Endothelial cell of umbilical vein (primary cell): ENCODE measurements at regions not wholly inside any gene's neighbourhood (a gene's known extent, or its start where the extent isn't known, plus 50 kb on each side); places are given as distances from the start of the nearest gene placed in this dataset.

ENCODE experiments used
- BruUV-seq: library from RNA; stranded (reverse); fragments of 400-500 nt; replicated peaks from 2 replicates; lab custom pipeline; 2021; lab: Mats Ljungman, UMichigan
- CTCF ChIA-PET: fragments of 300-600, 350-600 bp; sonication (Branson Sonifier 250); formaldehyde crosslinking; loops from one replicate; lab custom pipeline; 2021; ENCODE audit warnings: antibody characterized with exemption, inconsistent platforms; lab: Charles Lee
- POLR2A ChIA-PET: fragments of 300-600, 350-600 bp; sonication (Branson Sonifier 250); formaldehyde crosslinking; loops from one replicate; lab custom pipeline; 2021; ENCODE audit warnings: antibody characterized with exemption, inconsistent platforms; lab: Charles Lee
- DNase-seq: peaks from one replicate; pipeline ENCODE4 v3.0.0-alpha.2; 2011; ENCODE audit warnings: low read depth, low spot score
- FAIRE-seq: peaks from 2 replicates; lab custom pipeline; 2011; peaks lifted over from hg19 to GRCh38; lab: Jason Lieb, UNC
- H2AFZ ChIP-seq: 2 replicates; pipeline ENCODE4 v1.6.0; 2012; ENCODE audit warnings: low read depth, low read length, control low read depth, inconsistent platforms
- H3K27ac ChIP-seq: 2 replicates; pipeline ENCODE4 v1.5.1; 2011; ENCODE audit warnings: low read depth, mild to moderate bottlenecking, control low read depth, low read length, moderate library complexity; ENCODE audit not compliant: insufficient read depth
- H3K27me3 ChIP-seq, 2 experiments: 2 replicates each; pipeline versions ENCODE4 v1.6.0 to v1.6.1; 2011; ENCODE audit warnings: low read length in 2 of 2, mixed read lengths in 1 of 2; ENCODE audit not compliant: control insufficient read depth in 2 of 2, insufficient read depth in 2 of 2
- H3K36me3 ChIP-seq, 2 experiments: 2 replicates in 1 of 2; 3 replicates in 1 of 2; pipeline ENCODE4 v1.5.1; 2011; ENCODE audit warnings: low read length in 2 of 2, mild to moderate bottlenecking in 1 of 2, moderate library complexity in 1 of 2; ENCODE audit not compliant: control insufficient read depth in 2 of 2, insufficient read depth in 2 of 2; ENCODE audit errors: extremely low read depth in 1 of 2
- H3K4me1 ChIP-seq: 3 replicates; pipeline ENCODE4 v1.5.1; 2011; ENCODE audit warnings: mild to moderate bottlenecking, low read length; ENCODE audit not compliant: control insufficient read depth, insufficient read depth; ENCODE audit errors: extremely low read depth
- H3K4me2 ChIP-seq: 2 replicates; pipeline ENCODE4 v1.6.1; 2011; ENCODE audit warnings: low read length, control low read depth, mixed read lengths; ENCODE audit not compliant: insufficient read depth
- H3K4me3 ChIP-seq, 3 experiments: fragments of 200-600 bp in 1 of 3; sonication (generic), shearing (Covaris generic) in 1 of 3; replicated peaks in 1 of 3; 2 replicates each; pipeline ENCODE4 v1.5.1; 2011 to 2016; ENCODE audit warnings: control low read depth in 3 of 3, low read length in 3 of 3, mild to moderate bottlenecking in 2 of 3, inconsistent platforms in 1 of 3, low read depth in 1 of 3, moderate library complexity in 1 of 3; ENCODE audit not compliant: insufficient read depth in 1 of 3
- H3K79me2 ChIP-seq: 2 replicates; pipeline ENCODE4 v1.6.0; 2012; ENCODE audit warnings: low read length, inconsistent platforms; ENCODE audit not compliant: control insufficient read depth, insufficient read depth
- H3K9ac ChIP-seq: replicated peaks from 2 replicates; pipeline ENCODE3; 2011; ENCODE audit warnings: low read length, control low read depth; ENCODE audit not compliant: insufficient read depth; ENCODE audit errors: extremely low read depth
- H3K9me1 ChIP-seq: replicated peaks from 3 replicates; pipeline ENCODE4 v1.6.0; 2011; ENCODE audit warnings: mild to moderate bottlenecking, low read length; ENCODE audit not compliant: control insufficient read depth, insufficient read depth; ENCODE audit errors: extremely low read depth
- H3K9me3 ChIP-seq: replicated peaks from 2 replicates; pipeline ENCODE4 v1.5.1; 2012; ENCODE audit warnings: low read length, inconsistent platforms; ENCODE audit not compliant: control insufficient read depth, insufficient read depth
- H4K20me1 ChIP-seq: replicated peaks from 2 replicates; pipeline ENCODE3; 2011; ENCODE audit warnings: mild to moderate bottlenecking, low read length; ENCODE audit not compliant: control insufficient read depth, insufficient read depth; ENCODE audit errors: extremely low read depth
- CTCF ChIP-seq, 2 donors: IDR thresholded peaks; 1 replicate in 1 of 2; 2 replicates in 1 of 2; pipeline ENCODE4 v1.5.1; 2011; ENCODE audit warnings: low read length in 2 of 2, mild to moderate bottlenecking in 2 of 2, moderate library complexity in 2 of 2, control low read depth in 1 of 2, inconsistent platforms in 1 of 2, low read depth in 1 of 2; ENCODE audit not compliant: insufficient read depth in 1 of 2; ENCODE audit errors: extremely low read depth in 1 of 2
- EZH2 ChIP-seq: IDR thresholded peaks from 2 replicates; pipeline ENCODE4 v1.6.1; 2012; ENCODE audit warnings: borderline replicate concordance, low read depth, mild to moderate bottlenecking, moderate library complexity, low read length, inconsistent platforms; ENCODE audit not compliant: severe bottlenecking
- FOS ChIP-seq: IDR thresholded peaks from 2 replicates; pipeline ENCODE4 v1.6.1; 2011; ENCODE audit warnings: mild to moderate bottlenecking, low read length, moderate library complexity, borderline replicate concordance; ENCODE audit not compliant: insufficient read depth
- GATA2 ChIP-seq: IDR thresholded peaks from 2 replicates; pipeline ENCODE4 v1.7.0; 2011; ENCODE audit warnings: low read depth, mild to moderate bottlenecking, moderate library complexity, mixed read lengths, low read length; ENCODE audit not compliant: insufficient read length, insufficient read depth
- JUN ChIP-seq: IDR thresholded peaks from 2 replicates; pipeline ENCODE4 v1.6.1; 2011; ENCODE audit warnings: borderline replicate concordance, low read depth; ENCODE audit not compliant: insufficient read length, insufficient read depth
- MAX ChIP-seq: IDR thresholded peaks from 2 replicates; pipeline ENCODE4 v1.6.1; 2011; ENCODE audit not compliant: insufficient read depth, insufficient read length
- MYC ChIP-seq: IDR thresholded peaks from one replicate; pipeline ENCODE4 v1.6.1; 2011; ENCODE audit warnings: mild to moderate bottlenecking, low read depth, low read length
- POLR2A ChIP-seq: IDR thresholded peaks from 2 replicates; pipeline ENCODE4 v1.6.1; 2012; ENCODE audit warnings: low read depth, mild to moderate bottlenecking, control low read depth, low read length
- POLR2AphosphoS5 ChIP-seq: IDR thresholded peaks from 2 replicates; pipeline ENCODE4 v1.6.1; 2012; ENCODE audit warnings: low read depth, mild to moderate bottlenecking, control low read depth, low read length, moderate library complexity; ENCODE audit not compliant: insufficient read depth
- dilution Hi-C: fragments of 300-500 bp; cut with MboI; formaldehyde crosslinking; loops from one replicate; pipeline ENCODE4 v1.15.0; 2019; ENCODE audit warnings: low sequenced_read_pairs; ENCODE audit not compliant: extremely low pct_ligation_motif_present
- intact Hi-C: fragments of 100-400 bp; cut with micrococcal nuclease; formaldehyde crosslinking; loops from one replicate; pipeline ENCODE4 v1.10.0; 2022

- Histone ChIP-seq H2AFZ (no peak overlapping the region), H3K4me3 (no peak overlapping the region), H3K27ac (no peak overlapping the region), H4K20me1 (no peaks in the 10 kb centered on the region), H3K9me3 (no peaks in the 10 kb centered on the region), H3K4me1 (no peaks in the 10 kb centered on the region), H3K9me1 (no peaks in the 10 kb centered on the region), H3K9ac (no peak overlapping the region), H3K4me2 (no peak overlapping the region), H3K79me2 (no peaks in the 10 kb centered on the region), H3K36me3 (no peaks in the 10 kb centered on the region), H3K27me3 (no peaks in the 10 kb centered on the region)
- no TSS peak for BruUV-seq
- DNase-seq (no peak), FAIRE-seq (no peak)
- intact Hi-C loops (no loop called here), dilution Hi-C loops (no loop called here)
- POLR2A ChIA-PET, result no interaction called here
- no peak for TF ChIP-seq JUN
- no peak for TF ChIP-seq POLR2AphosphoS5
- TF ChIP-seq MAX, result no peak
- no peak for TF ChIP-seq MYC
- no peak for TF ChIP-seq POLR2A
- no peak for TF ChIP-seq FOS
- TF ChIP-seq EZH2, result no peak
- TF ChIP-seq GATA2, result no peak
- TF ChIP-seq CTCF (IDR thresholded peaks at IDR 0.05; ENCODE audit: extremely low read depth in 1 of 2, insufficient read depth in 1 of 2, low read depth in 1 of 2, low read length in 2 of 2), result no peak
- CTCF ChIA-PET, result no interaction called here
Measured at GRCh38 chr2:65856928-65857327, 424.5 kb upstream of the SPRED2 start.
